Activated T-cell treated with anti-CD3 and anti-CD28 coated beads for 4 hours (primary cell): ENCODE measurements at regions not wholly inside any gene's neighbourhood (a gene's known extent, or its start where the extent isn't known, plus 50 kb on each side); places are given as distances from the start of the nearest gene placed in this dataset.

ENCODE experiments used
- DNase-seq: peaks from one replicate; pipeline ENCODE4 v3.0.0-alpha.2; 2020

GRCh38 chr5:118022062-118022461 is 966.3 kb downstream of the DTWD2 start:
- DNase-seq = no peak

DNA sequence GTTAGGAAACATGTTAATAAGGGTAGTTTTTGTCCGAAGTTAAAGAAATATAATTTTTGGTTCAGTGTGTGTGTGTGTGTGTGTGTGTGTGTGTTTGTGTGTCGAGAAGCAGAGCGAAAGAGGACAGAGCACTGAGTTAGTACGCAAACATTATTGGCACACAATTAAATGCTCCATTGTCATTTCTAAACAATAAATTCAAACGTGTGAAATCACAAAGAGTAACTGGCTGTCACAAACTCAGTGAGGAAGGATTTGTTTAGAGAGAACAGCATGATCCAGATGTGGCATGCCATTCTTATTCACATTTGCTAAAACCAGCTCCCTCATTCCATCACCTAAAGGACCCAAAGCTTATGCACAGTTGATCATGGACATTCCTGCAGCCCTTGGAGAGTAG is 970.8 kb downstream of the DTWD2 start:
- DNase-seq = no peak

- no peak for DNase-seq
These were observed 972.0 kb downstream of the DTWD2 start for GRCh38 chr5:118016396-118016795.

- DNase-seq = no peak
These were observed 972.8 kb downstream of the DTWD2 start for GRCh38 chr5:118015511-118015910.

DNA sequence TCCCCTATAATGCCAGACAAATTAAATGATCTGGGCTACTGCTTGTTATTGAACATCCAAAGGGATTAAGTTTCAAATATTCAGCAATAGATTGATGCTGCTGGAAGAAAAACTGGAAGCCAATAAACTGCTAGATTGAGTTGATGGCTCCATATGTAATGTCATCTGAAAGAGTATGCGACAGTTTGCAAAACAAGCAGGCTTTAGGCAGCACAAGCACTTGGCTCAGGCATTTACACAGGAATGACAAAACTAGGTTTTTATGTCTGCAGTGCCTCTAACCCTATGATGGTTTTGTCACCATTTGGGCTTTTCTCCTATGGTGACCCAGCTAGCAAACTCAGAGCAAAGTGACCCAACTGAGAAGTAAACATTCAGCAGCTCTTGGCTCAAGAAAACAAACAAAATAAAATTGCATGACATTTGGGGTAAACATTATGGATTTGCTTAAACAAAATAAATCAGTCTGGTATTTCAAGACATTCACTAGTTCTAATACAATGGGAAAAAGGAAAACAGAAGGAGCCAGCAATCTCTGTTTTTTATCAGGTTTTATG is 978.5 kb downstream of the DTWD2 start:
- DNase-seq = no peak

GRCh38 chr5:118008779-118009178 is 979.6 kb downstream of the DTWD2 start:
- no peak for DNase-seq

GRCh38 chr5:118007262-118007661 is 981.1 kb downstream of the DTWD2 start:
- DNase-seq = no peak

GRCh38 chr5:118006219-118006618 is 982.1 kb downstream of the DTWD2 start:
- DNase-seq = no peak

- no peak for DNase-seq
These were observed 988.3 kb downstream of the DTWD2 start for GRCh38 chr5:117999939-118000549.

DNA sequence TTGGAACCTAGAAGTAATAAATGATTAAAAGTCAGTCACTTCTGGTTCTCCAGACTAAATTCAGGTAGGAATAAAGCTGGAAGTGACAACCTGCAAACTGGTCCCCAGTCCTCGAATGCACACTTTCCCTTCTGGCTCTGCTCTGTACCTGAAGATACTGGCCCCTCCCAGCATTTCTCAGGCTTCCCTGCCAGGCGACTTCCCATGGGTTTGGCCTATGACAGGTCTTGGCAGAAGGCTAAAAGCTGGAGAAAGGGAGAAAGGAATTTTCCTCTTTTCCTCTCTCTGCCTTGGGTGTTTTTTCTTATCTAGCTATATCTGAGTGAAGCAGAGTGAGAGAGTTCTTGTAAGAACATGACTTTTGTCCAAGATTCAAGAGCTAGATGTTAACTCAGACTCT is 1005.7 kb downstream of the DTWD2 start:
- no peak for DNase-seq

DNA sequence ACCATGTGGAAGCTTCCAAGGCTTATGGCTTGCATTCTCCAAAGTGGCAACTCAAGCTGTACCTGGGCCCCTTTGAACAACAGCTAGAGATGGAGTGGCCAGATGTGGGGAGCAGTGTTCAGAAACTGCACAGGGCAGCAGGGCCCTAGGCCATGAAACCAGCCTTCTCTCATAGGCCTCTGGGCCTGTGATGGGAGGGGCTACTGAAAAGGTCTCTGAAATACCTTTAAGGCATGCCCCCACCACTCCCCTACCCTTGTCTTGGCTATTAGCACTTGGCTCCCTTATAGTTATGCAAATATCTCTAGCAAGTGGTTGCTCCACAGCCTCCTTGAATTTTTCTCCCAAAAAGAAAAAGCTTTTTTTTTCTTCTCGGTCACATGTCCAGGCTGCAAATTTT is 1014.6 kb downstream of the DTWD2 start:
- no peak for DNase-seq

GRCh38 chr5:117955831-117956230 is 1032.5 kb downstream of the DTWD2 start:
- DNase-seq = no peak

GRCh38 chr5:117954331-117954730 is 1034.0 kb downstream of the DTWD2 start:
- DNase-seq = no peak

DNA sequence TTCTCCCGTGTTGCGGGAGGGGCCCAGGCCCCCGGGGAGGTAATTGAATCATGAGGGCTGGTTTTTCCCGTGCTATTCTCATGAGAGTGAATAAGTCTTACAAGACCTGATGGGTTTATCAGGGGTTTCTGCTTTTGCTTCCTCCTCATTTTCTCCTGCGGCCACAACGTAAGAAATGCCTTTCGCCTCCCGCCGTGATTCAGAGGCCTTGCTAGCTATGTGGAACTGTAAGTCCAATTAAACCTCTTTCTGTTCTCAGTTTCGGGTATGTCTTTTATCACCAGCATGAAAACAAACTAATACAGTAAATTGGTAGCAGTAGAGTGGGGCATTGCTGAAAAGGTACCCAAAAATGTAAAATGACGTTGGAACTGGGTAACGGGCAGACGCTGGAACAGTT is 1035.1 kb downstream of the DTWD2 start:
- DNase-seq = no peak

GRCh38 chr5:117947836-117948235 is 1040.5 kb downstream of the DTWD2 start:
- DNase-seq = no peak

- DNase-seq = no peak
These were observed 1041.2 kb downstream of the DTWD2 start for GRCh38 chr5:117947121-117947520.

GRCh38 chr5:117945258-117945657 is 1043.1 kb downstream of the DTWD2 start:
- DNase-seq = no peak

GRCh38 chr5:117943541-117943940 is 1044.8 kb downstream of the DTWD2 start:
- no peak for DNase-seq

GRCh38 chr5:117942861-117943519 is 1045.4 kb downstream of the DTWD2 start:
- no peak for DNase-seq

DNA sequence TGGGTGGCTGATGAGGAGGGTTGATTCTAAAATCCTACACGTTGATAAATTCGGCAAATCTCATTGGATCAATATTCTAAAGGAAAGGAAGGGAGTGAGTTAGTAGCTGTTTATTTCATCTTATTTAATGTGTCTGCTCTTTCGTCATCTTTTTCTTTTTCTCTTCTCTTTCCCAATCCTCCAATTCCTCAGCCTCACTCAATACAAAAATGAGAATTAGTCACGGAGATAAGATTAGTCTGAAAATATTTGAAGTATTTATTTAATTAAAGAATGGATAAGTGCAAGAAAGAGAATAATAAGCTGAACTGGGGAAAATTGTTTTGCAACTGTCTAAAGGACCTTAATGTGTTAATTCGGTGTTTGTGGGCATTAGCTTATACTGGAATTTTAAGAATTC is 1095.1 kb downstream of the DTWD2 start:
- no peak for DNase-seq

DNA sequence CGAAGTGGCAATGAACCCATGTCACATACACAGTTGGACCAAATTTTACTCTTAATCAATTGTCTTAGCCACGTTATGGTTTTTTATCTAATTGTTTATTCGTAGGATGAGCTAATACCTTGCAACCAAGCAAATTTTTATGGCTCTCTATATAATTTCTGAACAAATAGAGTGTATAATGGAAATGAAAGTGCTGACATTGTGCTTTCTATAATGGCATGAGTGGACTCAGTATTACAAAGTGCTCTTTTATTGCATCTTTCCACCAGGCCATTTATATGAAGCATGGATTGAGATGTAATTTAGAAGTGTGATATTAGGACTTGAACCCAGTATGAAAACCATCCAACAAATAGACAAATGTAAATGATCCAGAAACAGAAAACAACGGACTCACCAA is 1096.0 kb downstream of the DTWD2 start:
- no peak for DNase-seq

- DNase-seq = no peak
These were observed 1098.8 kb downstream of the DTWD2 start for GRCh38 chr5:117889596-117889995.

DNA sequence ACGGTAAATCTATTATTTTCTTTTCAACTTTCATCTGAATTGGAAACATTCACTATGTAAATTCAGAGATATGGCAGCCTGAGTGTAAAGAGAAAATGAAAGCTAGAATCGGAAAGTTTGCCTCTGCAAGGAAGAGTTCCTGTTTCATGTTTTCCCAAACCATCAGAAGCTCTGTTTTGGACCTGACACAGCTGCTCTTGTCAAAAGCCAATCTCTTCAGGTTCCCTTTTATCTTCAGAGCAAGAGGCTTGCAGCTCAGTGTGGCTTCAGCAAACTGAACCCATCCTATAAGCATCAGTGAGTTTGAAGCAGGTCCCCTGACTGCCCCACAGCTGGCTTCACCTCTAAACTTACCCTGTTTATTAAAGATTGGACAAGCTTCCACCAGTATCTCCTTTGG is 1099.7 kb downstream of the DTWD2 start:
- DNase-seq = no peak

- no peak for DNase-seq
These were observed 1106.7 kb downstream of the DTWD2 start for GRCh38 chr5:117881426-117882230.
